Psoas muscle (tissue), 7 donors: ENCODE measurements at regions not wholly inside any gene's neighbourhood (a gene's known extent, or its start where the extent isn't known, plus 50 kb on each side); places are given as distances from the start of the nearest gene placed in this dataset.
"Not testable (repeated sequence)": the region's sequence is repeated elsewhere in the genome, so short reads cannot be mapped to it uniquely, and the experiment has no call there.

Experiments
- ATAC-seq, 4 donors: fragments of 200-7000 bp; cut with Tn5 transposase; one replicate each; pipeline ENCODE4 v1.9.1; 2020; ENCODE audit warnings: moderate library complexity in 3 of 4, mild to moderate bottlenecking in 2 of 4
- DNase-seq, 2 donors: peaks; one replicate each; pipeline ENCODE4 v3.0.0-alpha.2; 2020
- H3K27ac ChIP-seq: fragments of 200-600 bp; one replicate; pipeline ENCODE4 v1.8.0; 2022
- H3K27me3 ChIP-seq, 3 donors: fragments of 200-600 bp in 1 of 3; one replicate each; pipeline versions ENCODE4 v1.6.1 to v1.8.0; 2013 to 2022; ENCODE audit warnings: low read length in 2 of 3, mild to moderate bottlenecking in 2 of 3, moderate library complexity in 1 of 3; ENCODE audit not compliant: insufficient read depth in 3 of 3
- H3K36me3 ChIP-seq, 2 donors: fragments of 200-600 bp in 1 of 2; one replicate each; pipeline versions ENCODE4 v1.6.1 to v1.8.0; 2013 to 2022; ENCODE audit warnings: low read depth in 1 of 2, mild to moderate bottlenecking in 1 of 2, moderate library complexity in 1 of 2; ENCODE audit not compliant: insufficient read depth in 1 of 2
- H3K4me1 ChIP-seq: fragments of 200-600 bp; one replicate; pipeline ENCODE4 v1.8.0; 2022
- H3K4me3 ChIP-seq: fragments of 200-600 bp; one replicate; pipeline ENCODE4 v1.8.0; 2022; ENCODE audit warnings: mild to moderate bottlenecking
- H3K9me3 ChIP-seq: fragments of 200-600 bp; one replicate; pipeline ENCODE4 v1.8.0; 2022
- WGBS, 3 donors: extraction: QIAGEN DNeasy Blood & Tissue Kit; methylation state at CpG; one replicate each; pipeline versions ENCODE4 v1.1.6 to v1.1.7; 2013; 5-methylcytosine and 5-hydroxymethylcytosine counted together
- intact Hi-C, 2 donors: fragments of 100-400 bp; cut with DNase I; formaldehyde crosslinking; loops; one replicate each; pipeline versions ENCODE4 v1.11.0 to v1.14.2; 2022
- TF ChIP-seq, protein P1 (sequence below): fragments of 200-600 bp; IDR thresholded peaks from one replicate; pipeline ENCODE4 v1.8.0; 2022; ENCODE audit warnings: antibody characterized with exemption
- donor health status: healthy with polysubstance abuse.
- donor health status: DM: no; HTN: no; CAD: no; lungs with moderate emphysema.
- donor health status: Bipolar disorder and iron deficiency.
- donor health status: healthy.
- donor health status: DM: yes; HTN: yes; CAD: no.
- donor health status: DM: no; HTN: no; CAD: no.
- donor health status: DM: yes; HTN: yes; CAD: no.

DNA sequence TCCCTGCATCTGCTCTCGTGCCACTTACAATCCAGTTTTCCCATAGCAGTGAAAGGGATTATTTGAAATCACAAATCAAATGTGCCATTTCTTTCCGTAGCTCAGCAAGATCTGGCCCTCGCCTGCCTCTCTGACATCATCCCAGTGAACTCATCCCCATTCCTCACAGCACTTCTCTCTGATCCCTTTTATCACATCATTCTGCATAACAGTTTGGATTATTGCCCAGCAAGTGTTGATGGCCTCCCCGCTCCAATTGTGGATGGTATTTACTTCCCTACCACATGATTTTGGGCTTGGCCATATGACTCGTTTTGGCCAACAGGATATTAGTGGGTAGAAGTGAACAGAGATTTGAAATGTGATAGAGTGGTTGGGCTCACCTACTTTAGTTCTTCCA lies 185.0 kb downstream of the NPIPA7 start:
- H3K27ac ChIP-seq, H3K9me3 ChIP-seq, intact Hi-C loops: not testable (repeated sequence)

DNA sequence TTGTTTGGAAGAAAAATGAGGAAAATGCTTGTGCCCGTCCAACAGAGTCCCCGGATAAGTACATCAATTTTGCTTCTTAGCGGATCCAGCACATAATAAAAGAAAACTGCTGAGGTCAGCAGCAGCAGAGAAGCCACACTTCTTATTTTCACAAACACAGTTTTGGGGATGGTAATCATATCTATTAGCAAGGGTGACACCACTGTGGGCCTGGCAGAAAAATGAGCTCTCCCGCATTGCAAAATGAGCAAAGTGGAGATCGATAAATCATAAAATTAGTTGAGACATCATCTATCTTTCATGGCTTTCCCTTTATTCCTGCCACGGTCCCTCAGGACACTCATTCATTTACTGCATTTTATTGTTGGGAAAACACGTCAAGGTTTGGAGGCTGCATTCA lies 186.4 kb downstream of the NPIPA7 start:
- H3K27me3 ChIP-seq, intact Hi-C loops, H3K27ac ChIP-seq, ATAC-seq, H3K36me3 ChIP-seq, H3K9me3 ChIP-seq, H3K4me3 ChIP-seq, H3K4me1 ChIP-seq, DNase-seq: not testable (repeated sequence)
- WGBS, 3 donors: no CpG with 5 or more reads among the region's 7 CpGs

More for the DNA sequence above, 185.0 kb downstream of the NPIPA7 start:
- not testable (repeated sequence) for H3K36me3 ChIP-seq, H3K4me3 ChIP-seq, H3K27me3 ChIP-seq, DNase-seq, ATAC-seq, H3K4me1 ChIP-seq
- no CpG with 5 or more reads among the region's 5 CpGs for WGBS, 3 donors

DNA sequence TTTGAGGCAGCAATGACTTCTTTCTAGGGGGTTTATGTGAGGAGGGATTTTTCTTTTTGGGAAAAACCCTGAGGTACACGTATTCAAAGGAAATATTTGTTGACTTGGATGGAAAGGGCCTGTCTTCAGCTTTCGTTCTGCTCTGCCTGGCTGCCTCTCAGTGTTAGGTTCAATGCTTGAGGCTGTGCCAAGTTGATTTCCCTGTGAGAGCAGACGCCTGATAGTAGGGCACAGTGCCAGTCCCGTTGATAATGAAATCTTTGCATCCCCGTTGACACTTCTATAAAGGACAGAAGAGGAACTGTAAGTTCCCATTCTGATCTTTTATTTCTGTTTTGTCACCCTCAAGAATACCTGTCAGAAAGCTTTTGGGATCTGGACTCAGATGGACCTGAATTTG lies 191.1 kb downstream of the NPIPA7 start:
- H3K27me3 ChIP-seq, DNase-seq, H3K27ac ChIP-seq, H3K36me3 ChIP-seq, H3K4me1 ChIP-seq, intact Hi-C loops, H3K9me3 ChIP-seq, ATAC-seq, H3K4me3 ChIP-seq: not testable (repeated sequence)
- WGBS, 3 donors: 18 to 26% (median 26%) methylated on average over 5 of the region's 5 CpGs

DNA sequence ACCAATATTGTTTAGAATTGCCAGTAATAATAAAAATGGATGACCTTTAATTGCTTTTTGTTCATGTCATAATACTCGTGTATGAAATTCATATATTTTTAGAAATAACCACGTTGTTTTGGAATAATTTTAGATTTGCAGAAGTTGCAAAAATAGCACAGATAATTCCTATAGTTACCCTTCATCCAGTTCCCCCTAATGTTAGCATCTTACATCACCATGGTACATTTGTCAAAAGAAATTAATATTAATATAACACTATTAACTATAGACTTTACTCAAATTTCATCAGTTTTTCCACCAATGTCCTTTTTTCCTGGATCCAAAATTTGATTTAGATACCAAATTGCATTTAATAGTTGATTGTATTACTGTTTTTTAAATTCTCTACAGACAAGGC lies 191.9 kb downstream of the NPIPA7 start:
- H3K36me3 ChIP-seq, intact Hi-C loops, H3K4me1 ChIP-seq, H3K27ac ChIP-seq, H3K4me3 ChIP-seq, H3K27me3 ChIP-seq, ATAC-seq, H3K9me3 ChIP-seq, DNase-seq: not testable (repeated sequence)
- 57 to 67% (median 63%) methylated on average over 2 of the region's 2 CpGs for WGBS, 3 donors

DNA sequence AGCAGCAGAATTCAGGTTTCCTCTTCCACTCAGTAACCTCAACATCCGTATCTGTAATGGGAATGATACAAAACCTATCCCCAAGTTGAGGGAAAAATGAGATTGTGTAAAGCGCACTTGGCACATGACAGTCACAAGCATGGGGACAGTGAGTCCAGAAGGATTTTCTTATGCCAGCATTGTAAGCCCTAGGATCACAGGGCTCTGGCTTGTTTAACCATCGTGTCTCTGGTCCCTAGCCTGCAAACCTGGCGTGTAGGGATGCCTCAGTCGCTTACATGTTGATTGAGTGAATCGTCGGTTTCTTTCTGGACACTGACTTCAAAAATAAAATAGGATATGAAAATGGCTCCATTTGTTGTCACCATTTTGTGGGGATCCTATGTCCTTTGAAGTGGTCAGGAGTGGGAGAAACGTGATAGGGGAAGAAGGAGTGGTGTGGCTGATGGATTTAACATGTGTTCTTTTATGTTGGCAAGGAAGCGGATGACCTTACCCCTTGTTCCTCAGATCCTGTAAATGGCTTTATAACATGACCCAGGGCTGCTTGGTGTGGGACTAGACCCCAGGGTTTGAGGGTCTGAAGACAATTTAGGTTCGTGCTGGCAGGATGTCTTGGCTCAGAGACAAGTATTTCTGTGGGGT lies 193.3 kb downstream of the NPIPA7 start:
- H3K27me3 ChIP-seq, H3K4me3 ChIP-seq, H3K4me1 ChIP-seq, DNase-seq, H3K9me3 ChIP-seq, H3K27ac ChIP-seq, intact Hi-C loops, H3K36me3 ChIP-seq: not testable (repeated sequence)
- 15 to 20% (median 19%) methylated on average over 7 of the region's 10 CpGs for WGBS, 3 donors
- ATAC-seq: peak; percentile 87 to 98 (median 89)

DNA sequence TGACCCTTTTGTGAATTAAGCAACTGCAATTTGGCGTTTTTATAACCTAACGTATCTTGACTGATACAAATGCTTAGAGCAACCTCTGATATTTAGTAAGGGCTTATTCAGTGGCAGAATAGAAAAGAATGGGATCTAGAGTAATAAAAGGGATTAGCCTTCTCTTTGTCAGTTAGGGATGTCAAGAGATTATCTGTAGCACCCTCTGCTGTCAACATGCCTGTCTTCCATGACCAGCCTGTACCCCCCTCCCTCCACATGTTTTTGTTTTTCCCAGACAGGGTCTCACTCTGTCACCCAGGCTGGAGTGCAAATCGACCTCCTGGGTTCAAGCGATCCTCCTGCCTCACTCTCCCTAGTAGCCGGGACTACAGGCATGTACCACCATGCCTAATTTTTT lies 198.1 kb downstream of the NPIPA7 start:
- H3K36me3 ChIP-seq, H3K27me3 ChIP-seq, intact Hi-C loops, H3K9me3 ChIP-seq, DNase-seq, H3K4me3 ChIP-seq, H3K27ac ChIP-seq, ATAC-seq, H3K4me1 ChIP-seq: not testable (repeated sequence)
- 56 to 74% (median 57%) methylated on average over 5 of the region's 5 CpGs for WGBS, 3 donors

DNA sequence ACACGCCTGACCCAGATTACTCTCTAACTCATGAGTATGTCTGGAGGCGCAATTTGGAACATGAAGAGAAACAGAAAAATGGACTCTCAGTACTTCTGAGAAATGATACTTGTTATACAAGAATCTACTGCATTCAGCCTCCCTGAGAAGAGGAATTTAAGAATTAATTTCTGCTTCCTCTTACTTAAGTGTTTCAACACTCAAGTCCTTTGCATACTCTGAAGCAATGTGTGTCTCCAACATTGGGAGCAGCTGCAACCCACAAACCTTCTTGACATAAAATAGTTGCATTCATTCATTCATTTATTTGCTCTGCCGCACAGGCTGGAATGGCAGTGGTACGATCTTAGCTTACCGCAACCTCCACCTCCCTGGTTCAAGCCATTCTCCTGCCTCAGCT lies 199.8 kb downstream of the NPIPA7 start:
- ATAC-seq (no peak), DNase-seq (no peak)
- H3K4me1 ChIP-seq: no peaks in the 10 kb centered on the region
- no peak overlapping the region for H3K27ac ChIP-seq
- TF ChIP-seq, protein P1, sequence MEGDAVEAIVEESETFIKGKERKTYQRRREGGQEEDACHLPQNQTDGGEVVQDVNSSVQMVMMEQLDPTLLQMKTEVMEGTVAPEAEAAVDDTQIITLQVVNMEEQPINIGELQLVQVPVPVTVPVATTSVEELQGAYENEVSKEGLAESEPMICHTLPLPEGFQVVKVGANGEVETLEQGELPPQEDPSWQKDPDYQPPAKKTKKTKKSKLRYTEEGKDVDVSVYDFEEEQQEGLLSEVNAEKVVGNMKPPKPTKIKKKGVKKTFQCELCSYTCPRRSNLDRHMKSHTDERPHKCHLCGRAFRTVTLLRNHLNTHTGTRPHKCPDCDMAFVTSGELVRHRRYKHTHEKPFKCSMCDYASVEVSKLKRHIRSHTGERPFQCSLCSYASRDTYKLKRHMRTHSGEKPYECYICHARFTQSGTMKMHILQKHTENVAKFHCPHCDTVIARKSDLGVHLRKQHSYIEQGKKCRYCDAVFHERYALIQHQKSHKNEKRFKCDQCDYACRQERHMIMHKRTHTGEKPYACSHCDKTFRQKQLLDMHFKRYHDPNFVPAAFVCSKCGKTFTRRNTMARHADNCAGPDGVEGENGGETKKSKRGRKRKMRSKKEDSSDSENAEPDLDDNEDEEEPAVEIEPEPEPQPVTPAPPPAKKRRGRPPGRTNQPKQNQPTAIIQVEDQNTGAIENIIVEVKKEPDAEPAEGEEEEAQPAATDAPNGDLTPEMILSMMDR: no peak
- intact Hi-C loops: no loop called here
- H3K9me3 ChIP-seq: no peaks in the 10 kb centered on the region
- no peaks in the 10 kb centered on the region for H3K36me3 ChIP-seq
- H3K4me3 ChIP-seq: no peak overlapping the region
- no peaks in the 10 kb centered on the region for H3K27me3 ChIP-seq
- 92 to 96% (median 93%) methylated on average over 5 of the region's 5 CpGs for WGBS, 3 donors

DNA sequence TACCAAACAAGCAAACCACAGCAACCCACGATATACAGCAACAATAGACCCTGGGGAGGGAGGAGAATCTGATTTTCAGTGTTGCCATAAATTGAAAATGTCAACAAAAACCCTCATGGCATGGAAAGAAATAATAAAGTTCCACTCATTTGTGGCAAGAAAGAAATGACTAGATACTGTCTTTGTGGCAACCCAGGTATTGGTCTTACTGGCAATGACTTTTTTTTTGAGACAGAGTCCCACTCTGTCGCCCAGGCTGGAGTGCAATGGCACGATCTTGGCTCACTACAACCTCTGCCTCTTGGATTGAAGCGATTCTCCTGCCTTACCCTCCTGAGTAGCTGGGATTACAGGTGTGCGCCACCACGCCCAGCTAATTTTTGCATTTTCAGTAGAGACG lies 204.0 kb downstream of the NPIPA7 start:
- ATAC-seq, H3K36me3 ChIP-seq, H3K4me3 ChIP-seq, intact Hi-C loops, H3K27ac ChIP-seq, H3K4me1 ChIP-seq, DNase-seq, H3K9me3 ChIP-seq, H3K27me3 ChIP-seq: not testable (repeated sequence)
- 87 to 88% (median 88%) methylated on average over 7 of the region's 7 CpGs for WGBS, 3 donors

DNA sequence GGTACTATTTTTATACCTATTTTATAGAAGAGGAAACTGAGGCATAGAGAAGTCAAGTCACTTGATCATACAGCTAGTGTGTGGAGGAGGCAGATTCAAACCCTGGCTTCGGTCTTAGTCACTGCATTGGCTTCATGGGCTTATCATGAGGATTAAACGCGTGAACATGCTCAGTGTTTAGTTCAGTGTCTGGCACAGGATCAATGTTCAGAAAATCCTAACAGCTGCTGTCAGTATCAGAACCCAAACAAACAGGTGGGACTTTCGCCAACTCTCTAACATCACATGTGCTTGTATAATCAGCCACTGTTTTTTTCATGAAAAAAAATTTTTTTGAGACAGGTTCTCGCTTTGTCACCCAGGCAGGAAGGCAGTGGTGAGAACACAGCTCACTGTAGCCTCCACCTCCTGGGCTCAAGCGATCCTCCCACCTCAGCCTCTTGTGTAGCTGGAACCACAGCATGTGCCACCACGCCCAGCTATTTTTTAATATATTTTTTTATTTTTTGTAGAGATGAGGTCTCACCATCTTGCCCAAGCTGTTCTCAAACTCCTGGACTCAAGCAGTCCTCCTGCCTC lies 207.2 kb downstream of the NPIPA7 start:
- H3K27me3 ChIP-seq, DNase-seq, H3K4me1 ChIP-seq, H3K36me3 ChIP-seq, ATAC-seq, H3K4me3 ChIP-seq, intact Hi-C loops, H3K27ac ChIP-seq, H3K9me3 ChIP-seq: not testable (repeated sequence)
- WGBS, 3 donors: 37 to 48% (median 40%) methylated on average over 6 of the region's 7 CpGs

DNA sequence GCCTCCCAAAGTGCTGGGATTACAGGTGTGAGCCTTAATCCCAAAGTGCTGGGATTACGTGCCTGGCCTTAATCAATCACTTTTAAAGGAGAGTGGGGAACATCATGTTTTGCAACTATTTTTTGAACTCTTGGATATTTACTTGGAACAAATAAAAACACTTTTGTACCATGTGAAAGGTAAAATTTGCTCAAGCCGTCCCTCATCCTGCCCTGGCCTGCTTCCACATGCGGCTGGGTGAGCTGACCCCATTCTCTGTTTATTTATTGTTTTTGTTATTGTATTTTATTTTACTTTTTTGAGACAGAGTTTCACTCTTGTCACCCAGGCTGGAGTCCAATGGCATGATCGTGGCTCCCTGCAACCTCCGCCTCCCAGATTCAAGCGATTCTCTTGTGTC lies 208.0 kb downstream of the NPIPA7 start:
- H3K9me3 ChIP-seq, DNase-seq, H3K27ac ChIP-seq, intact Hi-C loops, ATAC-seq, H3K27me3 ChIP-seq, H3K4me1 ChIP-seq, H3K4me3 ChIP-seq, H3K36me3 ChIP-seq: not testable (repeated sequence)
- 79 to 86% (median 80%) methylated on average over 4 of the region's 6 CpGs for WGBS, 3 donors

DNA sequence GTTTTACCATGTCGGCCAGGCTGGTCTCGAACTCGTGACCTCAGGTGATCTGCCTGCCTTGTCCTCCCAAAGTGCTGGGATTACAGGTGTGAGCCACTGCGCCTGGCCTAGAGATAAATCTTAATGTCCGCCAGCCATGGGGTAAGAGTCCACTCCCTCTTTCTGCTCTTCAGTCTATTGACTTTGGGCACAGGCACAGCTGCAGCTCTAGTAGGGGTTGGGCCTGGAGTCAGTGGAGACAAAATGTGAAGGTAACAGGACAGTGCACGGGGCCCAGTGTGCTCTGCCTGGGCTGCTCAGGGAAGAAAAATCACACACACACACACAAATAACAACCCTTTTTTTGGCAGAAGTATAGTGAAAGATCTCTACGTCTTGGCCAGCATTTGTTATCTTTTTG lies 209.5 kb downstream of the NPIPA7 start:
- H3K36me3 ChIP-seq, H3K4me3 ChIP-seq, H3K27me3 ChIP-seq, DNase-seq, H3K9me3 ChIP-seq, H3K27ac ChIP-seq, H3K4me1 ChIP-seq, ATAC-seq, intact Hi-C loops: not testable (repeated sequence)
- WGBS, 3 donors: 84 to 90% (median 87%) methylated on average over 7 of the region's 7 CpGs
